GM21526 (cell line): ENCODE measurements at regions not wholly inside any gene's neighbourhood (a gene's known extent, or its start where the extent isn't known, plus 50 kb on each side); places are given as distances from the start of the nearest gene placed in this dataset.
"Not testable (repeated sequence)": the region's sequence is repeated elsewhere in the genome, so short reads cannot be mapped to it uniquely, and the experiment has no call there.

Source experiments
- ATAC-seq: cut with Tn5 transposase; IDR thresholded peaks from one replicate; pipeline ENCODE4 v1.9.1; 2021; ENCODE audit warnings: moderate library complexity; ENCODE audit not compliant: unreplicated experiment, low FRiP score

- no peak for ATAC-seq
Observed at GRCh38 chr3:105065895-105066839, 300.5 kb upstream of the ALCAM start.

- ATAC-seq: no peak
Observed at GRCh38 chr3:105067361-105067760, 299.3 kb upstream of the ALCAM start.

- ATAC-seq: no peak
Observed at GRCh38 chr3:105077060-105077822, 289.5 kb upstream of the ALCAM start.

- no peak for ATAC-seq
Observed at GRCh38 chr3:105083945-105084344, 282.8 kb upstream of the ALCAM start.

- no peak for ATAC-seq
Observed at GRCh38 chr3:105085506-105085905, 281.2 kb upstream of the ALCAM start.

GRCh38 chr3:105093371-105094252, 273.1 kb upstream of the ALCAM start:
- ATAC-seq: peak; percentile 80

- no peak for ATAC-seq
Observed at GRCh38 chr3:105094588-105094987, 272.1 kb upstream of the ALCAM start.

GRCh38 chr3:105096071-105096470, 270.6 kb upstream of the ALCAM start:
- ATAC-seq: no peak

- no peak for ATAC-seq
Observed at GRCh38 chr3:105101603-105102002, 265.1 kb upstream of the ALCAM start.

- ATAC-seq: no peak
Observed at GRCh38 chr3:105103139-105103538, 263.6 kb upstream of the ALCAM start.

- ATAC-seq: no peak
Observed at GRCh38 chr3:105108823-105109222, 257.9 kb upstream of the ALCAM start.

GRCh38 chr3:105118905-105119304, 247.8 kb upstream of the ALCAM start:
- ATAC-seq: no peak

- no peak for ATAC-seq
Observed at GRCh38 chr3:105119801-105120340, 246.8 kb upstream of the ALCAM start.

- no peak for ATAC-seq
Observed at GRCh38 chr3:105130911-105131310, 235.8 kb upstream of the ALCAM start.

- ATAC-seq: no peak
Observed at GRCh38 chr3:105137911-105138310, 228.8 kb upstream of the ALCAM start.

GRCh38 chr3:105139881-105140560, 226.7 kb upstream of the ALCAM start:
- no peak for ATAC-seq

- ATAC-seq: no peak
Observed at GRCh38 chr3:105140899-105141367, 225.8 kb upstream of the ALCAM start.

GRCh38 chr3:105144837-105145236, 221.9 kb upstream of the ALCAM start:
- ATAC-seq: no peak

- ATAC-seq: no peak
Observed at GRCh38 chr3:105145511-105145910, 221.2 kb upstream of the ALCAM start.

GRCh38 chr3:105149197-105149596, 217.5 kb upstream of the ALCAM start:
- not testable (repeated sequence) for ATAC-seq
